RWPE1 (cell line): ENCODE measurements at regions not wholly inside any gene's neighbourhood (a gene's known extent, or its start where the extent isn't known, plus 50 kb on each side); places are given as distances from the start of the nearest gene placed in this dataset.

Source experiments
- CTCF ChIA-PET: fragments of 350-600 bp; sonication (Branson Sonifier 250); formaldehyde crosslinking; extraction: SDS; loops from one replicate; lab custom pipeline; 2021; lab: Yijun Ruan, JAX
- POLR2A ChIA-PET: fragments of 400-600 bp; formaldehyde crosslinking; extraction: SDS; loops from one replicate; lab custom pipeline; 2020; ENCODE audit warnings: antibody characterized with exemption; ENCODE audit not compliant: low non-redundant PET; lab: Yijun Ruan, JAX
- DNase-seq: peaks from one replicate; pipeline ENCODE4 v3.0.0; 2012; ENCODE audit warnings: low spot score
- H3K27ac ChIP-seq: fragments of 450-650 bp; 2 replicates; pipeline ENCODE4 v1.5.1; 2017
- TF ChIP-seq, protein P1 (sequence below): fragments of 450-650 bp; conservative IDR thresholded peaks from 2 replicates; pipeline ENCODE4 v1.5.1; 2017; ENCODE audit warnings: low read depth, mild to moderate bottlenecking

DNA sequence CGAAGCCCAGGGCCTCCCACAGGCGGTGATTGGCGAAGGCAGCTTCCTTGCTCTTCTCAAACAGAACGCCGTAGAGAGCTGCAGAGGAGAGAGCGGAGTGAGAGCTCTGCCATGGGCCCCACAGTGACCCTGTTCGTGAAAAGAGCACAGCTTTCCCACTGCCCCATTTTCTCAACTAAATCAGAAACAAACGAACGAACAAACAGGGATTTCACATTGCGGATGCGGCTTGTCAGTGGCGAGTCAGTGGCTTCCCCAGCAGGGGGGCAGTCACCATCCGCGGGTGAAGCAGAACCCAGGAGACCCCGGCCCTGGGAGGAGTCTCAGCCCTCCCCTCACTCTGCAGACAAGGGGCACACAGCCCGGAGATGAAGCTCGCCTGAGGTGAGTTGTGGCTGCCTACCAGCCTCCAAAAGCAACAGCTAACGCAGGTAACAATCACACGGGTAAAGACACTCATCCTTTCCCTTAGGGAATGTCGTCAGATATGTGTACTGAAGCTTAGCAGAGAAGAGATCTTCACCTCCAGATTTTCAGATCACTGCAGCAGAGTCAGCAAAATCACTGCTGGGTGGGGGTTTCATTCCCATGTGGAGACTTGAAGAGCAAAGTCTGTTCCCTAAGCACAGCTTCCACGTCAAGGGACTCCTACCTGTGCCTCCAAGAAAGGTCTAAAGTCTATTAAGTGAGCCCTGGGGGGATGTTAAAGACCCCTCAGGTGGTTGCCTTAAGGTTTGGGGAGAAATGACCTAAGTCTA lies 51.2 kb upstream of the GPR31 start:
- TF ChIP-seq, protein P1, sequence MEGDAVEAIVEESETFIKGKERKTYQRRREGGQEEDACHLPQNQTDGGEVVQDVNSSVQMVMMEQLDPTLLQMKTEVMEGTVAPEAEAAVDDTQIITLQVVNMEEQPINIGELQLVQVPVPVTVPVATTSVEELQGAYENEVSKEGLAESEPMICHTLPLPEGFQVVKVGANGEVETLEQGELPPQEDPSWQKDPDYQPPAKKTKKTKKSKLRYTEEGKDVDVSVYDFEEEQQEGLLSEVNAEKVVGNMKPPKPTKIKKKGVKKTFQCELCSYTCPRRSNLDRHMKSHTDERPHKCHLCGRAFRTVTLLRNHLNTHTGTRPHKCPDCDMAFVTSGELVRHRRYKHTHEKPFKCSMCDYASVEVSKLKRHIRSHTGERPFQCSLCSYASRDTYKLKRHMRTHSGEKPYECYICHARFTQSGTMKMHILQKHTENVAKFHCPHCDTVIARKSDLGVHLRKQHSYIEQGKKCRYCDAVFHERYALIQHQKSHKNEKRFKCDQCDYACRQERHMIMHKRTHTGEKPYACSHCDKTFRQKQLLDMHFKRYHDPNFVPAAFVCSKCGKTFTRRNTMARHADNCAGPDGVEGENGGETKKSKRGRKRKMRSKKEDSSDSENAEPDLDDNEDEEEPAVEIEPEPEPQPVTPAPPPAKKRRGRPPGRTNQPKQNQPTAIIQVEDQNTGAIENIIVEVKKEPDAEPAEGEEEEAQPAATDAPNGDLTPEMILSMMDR, result no peak
- ChIA-PET POLR2A (no interaction called here), CTCF (interaction anchor here (0.6 to 0.7 kb wide), 2 partner anchors 15 to 39 kb away, joined by 3 read pairs; no protein-coding TSS in a partner anchor)
- no peak overlapping the region for H3K27ac ChIP-seq
- DNase-seq, result no peak

DNA sequence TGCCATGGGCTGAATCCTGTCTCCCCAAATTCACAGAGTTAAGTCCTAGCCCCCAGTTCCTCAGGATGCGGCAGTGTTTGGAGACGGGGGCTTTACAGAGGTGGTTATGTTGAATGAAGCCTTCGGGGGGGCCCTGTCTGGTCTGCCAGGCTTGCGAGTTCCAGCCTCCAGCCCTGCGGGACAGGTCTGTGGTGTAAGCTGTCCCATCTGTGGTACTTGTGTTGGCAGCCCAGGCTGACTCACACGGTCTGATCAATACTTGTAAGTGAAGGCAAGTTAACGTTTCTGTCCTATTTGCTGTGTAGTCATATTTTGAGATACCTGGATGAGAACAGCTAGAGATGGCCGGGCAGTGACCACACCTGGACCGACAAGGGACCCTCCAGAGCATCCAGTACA lies 51.8 kb upstream of the GPR31 start:
- TF ChIP-seq, protein P1, result no peak
- ChIA-PET POLR2A (no interaction called here), CTCF (interaction anchor here (0.6 kb wide), 1 partner anchor 14 kb away, joined by 3 read pairs; no protein-coding TSS in a partner anchor)
- no peak overlapping the region for H3K27ac ChIP-seq
- DNase-seq, result no peak

DNA sequence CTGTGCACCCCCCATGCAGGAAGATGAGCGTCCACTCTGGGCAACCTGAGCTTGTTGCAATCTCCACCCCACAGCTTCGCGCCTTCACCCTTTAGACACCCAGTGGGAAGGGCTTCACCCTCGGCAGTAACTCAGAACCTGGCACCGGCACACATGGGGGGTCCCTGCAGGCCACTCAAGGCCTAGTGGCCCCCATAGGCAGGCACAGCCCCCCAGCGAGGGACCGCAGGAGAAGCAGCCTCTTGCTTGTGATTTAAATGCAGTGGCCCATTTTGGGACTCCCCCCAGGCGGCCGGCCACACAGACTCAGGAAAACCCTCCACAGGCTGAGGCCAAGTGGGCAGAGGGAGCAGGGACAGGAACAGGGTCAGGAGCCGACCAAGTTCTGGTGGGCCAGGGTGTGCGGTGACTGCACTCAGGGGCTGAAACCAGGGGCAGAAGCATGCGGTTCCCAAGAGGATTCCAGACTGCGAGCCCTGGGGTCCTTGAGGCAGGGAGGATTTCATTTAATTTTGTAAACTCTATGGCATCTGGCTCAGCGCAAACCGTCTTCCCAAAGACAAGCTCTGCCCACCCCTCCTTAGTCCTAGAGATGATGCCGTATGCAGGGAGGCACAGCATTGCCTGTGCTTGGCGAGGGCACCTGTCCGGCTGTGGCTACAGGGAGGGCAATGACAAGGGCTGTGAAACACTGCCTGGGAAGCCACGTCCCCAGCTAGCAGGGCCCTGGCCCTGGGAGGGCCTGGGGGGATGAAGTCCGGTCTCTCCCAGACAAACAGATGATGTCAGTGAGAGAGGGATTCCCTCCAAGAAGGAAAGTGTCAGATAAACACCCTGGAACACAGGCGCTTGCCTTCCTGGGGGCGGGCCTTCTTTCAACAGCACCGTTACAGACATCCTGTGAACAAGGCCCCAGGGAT lies 52.9 kb upstream of the GPR31 start:
- ChIA-PET CTCF (no interaction called here), POLR2A (no interaction called here)
- H3K27ac ChIP-seq, result no peak overlapping the region
- TF ChIP-seq, protein P1, result no peak
- DNase-seq, result no peak

DNA sequence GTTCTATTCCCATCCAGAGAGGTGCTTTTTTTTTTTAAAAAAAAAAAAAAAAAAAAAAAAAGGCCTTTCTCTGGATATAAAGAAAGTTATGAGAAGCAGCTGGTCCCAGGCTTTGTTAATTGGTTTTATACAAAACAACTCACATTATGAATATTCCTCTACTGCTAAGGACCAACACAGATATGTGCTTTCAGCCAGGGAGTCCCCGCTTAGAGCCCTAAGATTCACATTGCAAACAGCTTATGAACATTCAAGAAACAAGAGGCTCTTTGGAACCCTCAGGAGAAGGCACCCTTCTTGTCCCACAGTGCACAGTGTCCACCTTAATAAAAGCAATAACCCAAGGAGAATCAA lies 53.5 kb upstream of the GPR31 start:
- TF ChIP-seq, protein P1, result no peak
- no peak overlapping the region for H3K27ac ChIP-seq
- POLR2A ChIA-PET, result no interaction called here
- no peak for DNase-seq
- CTCF ChIA-PET, result no interaction called here

DNA sequence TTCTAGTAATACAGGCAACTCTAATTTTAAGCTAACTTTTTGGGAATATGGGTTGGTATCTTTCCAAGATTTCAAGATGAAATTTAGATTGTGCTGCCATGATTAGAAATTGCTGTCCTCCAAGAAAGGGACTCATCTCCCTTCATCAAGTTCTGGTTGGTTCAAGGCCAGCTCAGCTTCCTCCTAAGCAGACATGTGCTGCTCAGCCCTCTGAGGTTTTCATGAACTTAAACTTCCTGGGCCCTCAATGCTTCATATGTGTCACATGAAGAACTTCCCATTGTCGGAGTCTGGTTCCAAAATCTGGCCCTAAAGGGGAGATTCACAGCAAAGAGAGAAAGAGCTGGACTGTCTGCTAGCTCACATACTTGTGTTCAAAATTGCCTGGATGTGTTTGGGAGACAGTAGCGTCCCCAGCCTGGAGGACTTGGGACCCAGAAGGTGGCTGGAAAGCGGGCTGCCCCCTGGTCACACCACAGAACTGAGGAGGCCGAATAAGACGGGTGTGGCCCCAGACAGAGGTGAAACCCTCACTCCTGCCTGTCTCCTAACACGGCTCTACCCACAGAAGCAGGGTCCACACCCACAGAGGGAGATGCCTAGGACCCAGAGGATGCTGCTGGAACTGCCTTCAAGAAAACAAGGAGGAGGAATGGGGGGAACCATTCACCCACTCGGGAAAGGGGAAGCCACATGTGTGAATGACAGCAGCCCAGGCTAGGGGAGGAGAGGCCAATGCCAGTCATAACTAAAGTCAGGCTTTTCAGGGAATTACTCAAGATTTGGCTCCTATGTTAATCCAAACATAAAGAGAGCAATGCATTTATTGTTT lies 54.3 kb upstream of the GPR31 start:
- no peak for DNase-seq
- TF ChIP-seq, protein P1, result no peak
- ChIA-PET POLR2A (no interaction called here), CTCF (no interaction called here)
- no peak overlapping the region for H3K27ac ChIP-seq

DNA sequence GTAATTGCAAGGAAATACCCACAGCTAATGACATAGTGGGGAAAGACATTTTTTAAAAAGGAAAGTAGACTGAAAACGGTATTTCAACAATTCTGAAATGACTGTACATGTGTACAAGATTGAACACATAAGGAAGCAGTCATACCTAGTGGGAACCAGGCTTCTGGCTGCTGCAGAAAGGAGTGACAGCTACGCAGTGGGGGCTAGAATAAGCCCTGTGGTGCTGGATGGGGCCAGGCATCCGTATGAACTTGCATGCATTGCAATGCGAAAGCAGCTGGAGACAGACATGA lies 54.9 kb upstream of the GPR31 start:
- CTCF ChIA-PET, result no interaction called here
- TF ChIP-seq, protein P1, result no peak

More for the DNA sequence above, 54.9 kb upstream of the GPR31 start:
- POLR2A ChIA-PET, result no interaction called here
- no peak for DNase-seq
- H3K27ac ChIP-seq, result no peak overlapping the region
